NCI-H1417 (cell line): ENCODE measurements at regions not wholly inside any gene's neighbourhood (a gene's known extent, or its start where the extent isn't known, plus 50 kb on each side); places are given as distances from the start of the nearest gene placed in this dataset.
"Not testable (repeated sequence)": the region's sequence is repeated elsewhere in the genome, so short reads cannot be mapped to it uniquely, and the experiment has no call there.

Source experiments
- DNase-seq, 3 experiments: peaks; one replicate each; lab custom pipeline; 2025; lab: John Stamatoyannopoulos, UW

DNA sequence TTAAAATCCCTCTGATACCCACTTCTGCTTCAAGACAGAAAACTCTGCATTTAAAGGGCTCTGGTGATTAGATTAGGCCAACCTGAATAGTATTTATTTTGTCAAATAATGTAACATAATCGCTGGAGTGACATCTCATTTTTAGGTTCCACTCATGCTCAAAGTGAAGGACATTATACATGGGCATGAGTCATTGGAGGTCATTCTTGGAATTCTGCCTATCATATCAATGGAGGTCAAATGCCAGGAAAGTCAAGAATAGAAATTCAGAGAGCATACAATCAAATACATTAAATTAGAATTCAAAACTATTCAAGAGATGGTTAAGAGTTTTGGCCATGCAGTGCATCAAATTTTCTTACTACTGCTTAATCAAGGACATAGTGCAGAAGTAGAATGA lies 50.8 kb upstream of the PRSS1 start:
- DNase-seq, result no peak

DNA sequence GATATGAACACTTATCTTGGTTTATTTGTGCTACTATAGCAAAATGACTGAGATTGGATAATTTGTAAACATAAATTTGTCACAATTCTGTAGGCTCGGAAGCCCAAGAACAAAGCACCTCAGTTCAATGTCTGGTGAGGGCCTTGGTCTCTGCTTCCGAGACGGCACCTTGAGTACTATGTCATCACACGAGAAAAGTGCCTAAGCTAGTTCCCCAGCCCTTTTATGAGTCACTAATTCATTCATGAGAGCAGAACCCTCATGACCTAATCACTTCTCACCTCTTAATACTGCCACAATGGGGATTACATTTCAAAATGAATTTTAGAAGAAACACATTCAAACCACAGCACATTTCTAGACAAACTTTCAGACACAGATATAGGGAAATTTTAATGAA lies 52.0 kb upstream of the PRSS1 start:
- DNase-seq, result no peak

DNA sequence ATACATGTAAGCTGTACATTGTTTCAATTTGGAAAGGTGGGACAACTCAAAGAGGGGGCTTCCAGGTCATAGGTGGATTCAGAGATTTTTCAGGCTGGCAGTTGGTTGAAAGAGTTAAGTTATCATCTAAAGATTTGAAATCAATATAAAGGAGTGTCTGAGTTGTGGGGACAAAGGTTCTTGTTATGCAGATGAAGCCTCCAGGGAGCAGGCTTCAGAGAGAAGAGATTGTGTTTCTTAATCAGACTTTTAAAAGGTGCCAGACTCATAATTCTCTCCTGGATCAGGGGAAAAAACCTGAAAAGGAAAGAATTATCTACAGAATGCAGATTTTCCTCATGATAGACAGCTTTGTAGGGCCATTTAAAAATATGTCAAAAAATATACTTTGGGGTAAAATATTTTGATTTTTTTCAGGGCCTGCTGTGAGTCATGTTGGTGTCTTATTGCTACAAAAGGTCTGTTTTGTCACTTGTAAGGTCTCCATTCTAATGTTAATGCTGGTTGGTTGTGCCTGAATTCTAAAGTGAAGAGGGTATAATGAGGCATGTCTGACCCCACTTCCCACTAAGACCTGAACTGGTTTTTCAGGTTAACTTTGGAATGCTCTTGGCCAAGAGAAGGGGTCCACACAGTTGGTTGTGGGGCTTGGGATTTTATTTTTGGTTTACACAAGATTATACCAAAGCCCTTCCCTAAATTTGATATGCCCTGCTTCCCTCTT lies 52.7 kb upstream of the PRSS1 start:
- no peak for DNase-seq

DNA sequence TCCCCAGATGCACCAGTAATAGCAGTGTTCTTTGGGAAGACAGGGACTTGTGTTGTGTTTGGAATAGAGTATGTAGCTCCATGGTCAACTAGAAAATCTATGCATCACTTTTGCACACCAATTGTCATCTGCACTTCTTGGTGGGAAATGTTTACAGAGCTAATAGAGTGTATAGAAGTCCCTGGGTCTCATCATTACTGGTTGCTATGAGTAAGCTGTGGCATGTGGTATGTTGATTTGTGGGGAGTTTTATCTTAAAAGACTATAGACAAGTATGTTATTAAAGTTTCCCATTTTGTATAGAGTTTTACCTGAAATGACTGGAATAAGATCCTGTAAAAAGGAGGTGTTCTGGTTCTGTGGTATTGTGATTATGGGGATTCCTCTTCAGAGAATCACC lies 55.4 kb upstream of the PRSS1 start:
- DNase-seq, result no peak

DNA sequence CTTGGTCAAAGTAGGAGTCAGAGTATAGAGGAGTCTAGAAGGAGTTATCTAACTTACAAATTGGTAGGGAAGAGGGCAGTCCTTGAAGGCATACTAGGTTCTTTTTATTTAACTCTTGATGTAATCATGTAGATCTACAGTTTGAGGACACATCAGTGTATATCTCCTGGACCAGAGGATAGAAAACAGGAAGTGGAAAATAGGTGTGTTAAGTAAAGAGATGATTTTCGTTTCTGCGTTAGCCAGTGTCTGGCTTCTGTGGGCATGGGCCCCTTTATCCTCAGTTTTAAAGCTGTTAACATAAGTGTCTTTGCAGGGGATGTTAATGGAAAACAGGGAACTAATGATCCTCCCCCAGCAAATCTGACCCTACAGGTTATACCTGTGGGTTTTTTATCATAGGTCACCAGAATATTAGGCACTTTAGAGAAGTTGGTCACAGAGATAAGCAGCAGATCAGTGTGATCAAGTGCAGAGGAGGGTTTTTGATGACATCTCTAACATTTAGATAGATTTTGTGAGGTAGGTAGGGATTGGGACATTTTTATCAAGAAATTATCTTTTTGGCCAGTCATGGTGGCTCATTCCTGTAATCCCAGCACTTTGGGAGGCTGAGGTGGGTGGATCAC lies 58.6 kb upstream of the PRSS1 start:
- DNase-seq, result no peak

DNA sequence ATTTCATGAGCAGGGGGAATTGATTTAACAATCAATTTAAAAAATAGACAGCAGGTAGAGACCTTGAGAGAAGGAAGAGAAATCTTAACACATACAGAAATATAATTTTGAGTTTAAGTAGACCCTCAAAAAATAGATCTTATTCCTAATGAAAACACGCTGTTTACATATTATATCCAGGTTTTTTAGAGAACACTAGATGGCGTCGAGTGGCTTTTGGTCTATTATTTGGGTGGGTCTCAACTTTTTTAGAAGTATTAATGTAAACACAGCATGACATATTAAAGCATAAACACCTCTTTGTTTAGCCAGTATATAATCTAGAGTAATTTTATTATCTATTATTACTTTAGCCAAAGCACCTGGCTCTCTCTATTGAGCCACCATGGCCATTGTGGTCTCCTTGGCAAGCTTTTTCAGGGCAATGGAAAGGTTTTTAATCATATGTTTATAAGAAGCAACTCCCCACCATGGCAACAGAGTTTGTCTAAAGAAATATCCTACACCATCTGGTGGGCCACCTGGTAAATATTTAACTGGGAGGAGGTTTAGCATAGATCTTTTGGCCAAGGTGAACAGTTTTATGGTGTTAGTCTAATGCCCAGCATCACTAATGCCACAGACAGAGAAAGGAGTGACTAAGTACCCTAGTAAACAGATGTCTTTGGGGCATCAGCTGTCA lies 59.7 kb upstream of the PRSS1 start:
- peak in 2 of 3 experiments; percentile 4 to 47 for DNase-seq

DNA sequence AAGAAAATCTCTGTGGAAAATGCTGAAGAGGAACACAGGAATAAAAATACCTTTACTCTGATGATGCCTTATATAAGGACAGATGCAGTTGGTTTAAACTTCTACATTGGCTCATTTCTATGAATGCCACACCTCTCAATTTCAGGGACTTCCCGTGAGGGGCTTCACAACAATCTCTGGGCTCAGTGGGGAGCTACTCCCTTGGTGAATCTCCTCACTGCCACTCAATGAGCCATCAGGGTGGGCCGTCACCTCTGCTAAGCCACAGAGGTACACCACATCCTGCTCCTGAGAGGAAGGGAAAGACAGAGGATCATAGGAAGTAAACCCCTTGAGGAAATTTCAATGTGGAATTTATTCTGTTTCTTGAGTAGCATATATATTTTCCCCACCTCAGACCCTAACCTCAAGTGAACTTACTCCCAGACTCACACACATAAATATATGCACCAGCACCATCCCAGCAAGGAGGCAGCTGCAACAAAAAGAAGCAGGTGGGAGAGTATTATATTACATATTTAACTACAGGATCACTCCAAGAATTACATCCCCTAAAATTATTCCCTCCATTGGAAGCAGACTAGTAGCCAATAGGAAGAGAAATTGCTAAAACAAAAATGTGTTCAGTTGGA lies 63.3 kb upstream of the PRSS1 start:
- no peak for DNase-seq

DNA sequence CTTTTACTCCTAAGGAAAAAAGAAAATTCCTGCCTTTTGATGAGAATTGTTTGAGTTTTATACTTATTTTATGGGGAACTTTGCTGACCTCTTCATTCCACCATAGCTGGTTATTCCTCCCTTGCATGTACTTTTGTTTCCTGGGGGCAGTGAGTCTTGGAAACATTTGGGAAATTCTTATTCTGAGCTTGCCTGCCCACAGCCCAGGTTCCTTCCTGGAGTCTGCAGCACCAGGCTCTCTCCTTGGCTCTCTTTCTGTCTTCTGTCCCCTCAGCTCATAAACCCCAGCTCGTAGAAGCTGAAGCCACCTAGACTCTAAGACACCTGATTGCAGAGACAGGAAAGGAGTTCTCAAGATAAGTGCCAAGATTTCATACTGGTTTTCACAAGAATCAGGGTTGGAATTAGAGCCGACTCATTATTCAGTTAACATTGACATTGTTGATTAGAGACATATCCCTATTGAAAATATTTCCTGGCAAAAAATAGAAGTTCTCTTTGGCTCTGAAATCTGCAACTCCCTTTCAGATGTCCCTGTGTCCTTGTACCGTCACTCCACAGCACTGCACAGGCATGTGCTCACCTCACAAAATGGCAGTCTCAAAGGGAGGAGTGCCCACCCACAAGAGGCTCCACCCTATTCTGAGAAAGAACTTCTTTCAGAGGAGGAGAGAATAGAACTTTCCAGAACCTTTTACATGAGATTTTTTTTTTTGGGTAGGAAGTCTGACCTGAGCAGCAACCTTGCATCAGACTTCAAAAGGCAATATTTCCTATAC lies 67.8 kb upstream of the PRSS1 start:
- DNase-seq, result no peak

DNA sequence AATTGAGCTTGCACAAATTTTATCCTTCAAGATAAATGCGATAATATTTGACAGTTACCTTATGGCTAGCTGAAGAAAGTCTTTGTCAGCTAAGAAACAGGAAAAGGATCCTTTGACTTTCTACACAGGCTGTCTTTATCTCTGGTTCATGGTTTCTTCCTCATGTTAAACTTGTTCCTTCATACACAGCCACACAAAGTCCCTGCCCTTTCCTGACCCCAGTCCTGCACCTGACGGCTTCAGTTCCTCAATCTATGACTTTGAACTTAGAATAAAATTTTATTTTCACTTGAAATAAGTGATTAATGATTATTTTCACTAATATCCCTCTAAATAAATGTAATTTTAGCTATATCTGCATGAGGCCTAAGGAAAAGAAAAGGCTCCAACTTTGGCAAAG lies 77.8 kb upstream of the PRSS1 start:
- DNase-seq, result no peak

DNA sequence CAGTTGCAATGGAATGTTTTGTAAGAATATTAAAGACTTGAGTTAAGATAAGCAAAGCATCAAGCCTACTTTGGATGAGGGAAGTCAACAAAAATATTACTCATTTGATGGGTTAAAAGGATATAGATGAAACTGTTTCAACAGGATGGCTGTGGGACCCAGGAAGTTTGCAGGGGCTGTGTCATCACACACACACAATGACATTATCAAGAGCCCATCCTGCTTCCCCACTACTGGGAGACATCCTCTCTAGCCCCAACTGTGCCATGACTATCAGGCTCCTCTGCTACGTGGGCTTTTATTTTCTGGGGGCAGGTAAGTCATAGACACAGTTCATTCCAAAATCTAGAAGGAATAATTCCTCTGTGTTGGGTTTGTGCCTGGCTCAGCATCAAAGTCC lies 78.8 kb upstream of the PRSS1 start:
- DNase-seq, result no peak

DNA sequence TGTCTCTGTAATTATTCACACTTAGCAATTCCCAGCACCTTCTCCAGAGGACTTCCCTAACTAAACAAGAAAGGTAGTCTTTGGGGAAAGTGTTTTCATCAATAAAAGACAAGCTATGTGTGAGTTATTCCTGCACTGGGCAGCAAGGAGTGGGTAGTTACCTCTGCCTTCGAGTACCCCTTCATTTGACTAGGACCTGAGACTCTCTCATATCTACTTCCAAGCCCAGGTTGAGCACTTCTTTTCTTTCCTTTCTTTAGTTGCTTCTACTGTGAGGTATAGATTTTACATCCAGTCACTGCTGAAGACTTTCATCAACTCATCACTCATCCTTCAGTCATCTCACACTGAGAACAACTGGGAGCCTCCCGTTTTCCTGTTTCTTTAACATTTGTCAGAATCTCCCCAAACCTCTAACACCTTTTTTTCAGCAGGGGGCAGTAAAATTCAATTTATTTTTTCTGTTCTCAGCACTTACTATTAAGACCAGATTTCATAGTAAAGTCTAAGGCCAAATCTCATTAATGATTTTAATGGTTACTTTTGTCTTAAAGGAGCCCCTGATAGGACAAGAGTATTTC lies 80.1 kb upstream of the PRSS1 start:
- DNase-seq, result peak in 1 of 3 experiments; percentile 29

DNA sequence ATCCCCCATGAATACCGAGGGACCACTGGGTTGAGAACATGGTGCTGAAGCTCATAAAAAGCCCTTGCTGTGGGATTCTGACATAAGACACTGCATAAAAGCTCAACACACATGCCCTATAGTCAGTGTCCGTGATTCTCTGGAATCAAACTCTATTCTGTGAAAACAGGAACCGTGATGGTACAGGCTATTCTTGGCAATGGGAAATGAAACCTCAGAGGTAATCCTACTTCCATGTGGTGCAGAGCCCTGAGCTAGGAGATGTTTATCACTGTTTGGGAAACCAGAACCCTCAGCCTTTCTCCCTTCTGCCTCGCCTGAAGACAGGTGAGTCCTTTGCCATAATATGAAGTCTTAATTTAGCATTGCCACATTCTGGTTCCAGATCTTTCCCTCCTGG lies 80.8 kb upstream of the PRSS1 start:
- DNase-seq, result no peak

DNA sequence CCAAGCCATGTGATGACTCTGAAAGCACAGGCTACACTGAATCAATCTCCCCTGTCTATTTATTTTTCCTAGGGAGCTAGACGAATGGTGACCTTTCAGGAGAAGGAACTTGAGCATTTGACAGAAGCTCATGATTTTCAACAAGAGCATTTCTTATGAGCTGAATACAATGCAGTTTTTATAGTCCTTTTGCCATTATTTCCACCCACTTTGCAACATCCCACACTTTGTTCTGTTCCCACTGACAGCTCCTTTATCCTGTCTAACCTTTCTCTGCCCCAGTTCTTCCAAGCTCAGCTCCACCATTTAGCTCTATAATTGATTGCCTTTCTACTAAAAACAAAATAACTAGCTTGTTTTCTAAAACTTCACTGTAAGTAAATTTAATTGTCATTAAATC lies 91.9 kb upstream of the PRSS1 start:
- DNase-seq, result no peak

DNA sequence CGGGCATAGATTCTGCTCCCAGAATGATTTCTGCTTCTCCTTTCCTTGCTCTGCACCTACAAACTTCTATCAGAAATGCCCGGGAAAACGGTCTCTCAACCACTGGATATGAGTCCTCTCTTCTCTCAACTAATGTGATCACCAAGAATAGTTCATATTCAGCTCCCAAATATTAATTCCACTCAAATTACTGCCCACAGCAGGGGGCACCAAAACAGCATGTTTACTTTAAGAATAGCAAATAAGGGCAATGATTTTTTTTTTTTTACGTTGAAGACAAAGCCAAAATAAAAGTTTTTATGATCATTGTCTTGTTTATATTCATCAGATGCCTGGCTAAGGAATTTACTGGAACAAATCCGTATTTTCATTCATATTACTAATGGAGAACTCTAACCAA lies 94.9 kb upstream of the PRSS1 start:
- DNase-seq, result no peak

DNA sequence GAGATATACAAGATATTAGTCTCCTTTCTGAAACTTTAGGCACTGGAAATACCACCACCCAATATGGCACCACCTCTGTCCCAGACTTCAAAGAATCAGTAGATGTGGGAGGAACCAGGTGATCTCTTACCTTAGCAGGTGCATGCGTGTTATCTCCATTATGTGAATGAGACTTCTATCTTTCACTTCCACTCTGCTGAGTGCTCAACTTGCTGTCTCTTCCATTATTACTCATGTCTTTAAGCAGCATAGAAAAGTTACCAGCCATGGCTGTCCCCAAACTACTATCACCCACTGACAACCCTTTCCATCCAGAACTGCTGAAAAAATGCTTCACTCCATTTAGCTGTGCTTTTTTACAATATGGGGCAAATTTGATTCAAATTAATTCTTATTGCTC lies 101.5 kb upstream of the PRSS1 start:
- DNase-seq, result no peak

DNA sequence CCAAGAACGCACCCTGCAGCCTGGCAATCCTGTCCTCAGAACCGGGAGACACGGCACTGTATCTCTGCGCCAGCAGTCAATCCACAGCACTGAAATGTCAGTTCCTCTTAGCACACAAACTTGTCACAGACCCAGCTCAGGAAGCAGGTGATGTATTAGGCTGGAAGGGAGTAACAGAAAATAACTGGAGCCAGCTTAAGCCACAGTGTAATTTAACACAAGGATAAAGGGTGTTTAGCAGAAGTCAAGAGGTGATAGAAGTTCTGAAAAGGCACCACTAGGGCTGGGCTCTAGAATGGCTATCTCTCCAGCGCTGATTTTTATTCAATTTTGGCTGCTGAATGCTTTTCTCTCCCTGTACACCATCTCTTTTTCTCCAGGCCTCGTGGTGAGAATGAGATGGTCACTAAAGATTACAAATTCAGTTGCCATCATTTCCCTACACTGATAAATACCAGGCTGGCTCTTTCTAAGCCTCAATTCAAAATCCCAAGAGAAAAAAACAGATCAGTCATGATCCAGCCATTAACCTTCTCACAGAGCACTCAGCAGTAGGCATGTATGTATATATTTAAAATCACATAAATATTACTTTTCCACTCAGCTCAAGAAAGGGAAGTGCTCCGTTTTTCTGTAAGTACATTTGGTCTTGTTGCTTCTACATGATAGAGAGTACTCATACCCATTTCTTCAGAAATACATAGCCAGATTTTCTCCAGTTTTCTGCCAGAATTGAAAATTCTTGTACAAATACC lies 102.7 kb upstream of the PRSS1 start:
- DNase-seq, result no peak

DNA sequence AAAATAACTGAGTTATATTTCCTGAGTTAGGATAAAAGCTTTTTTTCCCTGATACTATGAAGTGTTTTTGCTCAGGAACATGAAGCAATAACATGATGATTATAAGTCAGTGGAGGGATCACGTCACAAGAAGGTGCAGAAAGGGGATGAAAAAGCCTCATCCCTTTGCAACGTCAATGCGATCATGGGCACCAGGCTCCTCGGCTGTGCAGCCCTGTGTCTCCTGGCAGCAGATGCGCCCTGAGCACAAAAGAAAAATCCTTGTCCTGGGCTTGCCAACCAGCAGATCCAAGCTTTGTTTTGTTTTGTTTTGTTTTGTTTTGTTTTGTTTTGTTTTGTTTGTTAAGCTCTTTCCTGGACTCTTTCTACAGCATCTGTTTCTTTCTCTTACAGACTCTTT lies 103.5 kb upstream of the PRSS1 start:
- DNase-seq, result peak in 1 of 3 experiments; percentile 13

DNA sequence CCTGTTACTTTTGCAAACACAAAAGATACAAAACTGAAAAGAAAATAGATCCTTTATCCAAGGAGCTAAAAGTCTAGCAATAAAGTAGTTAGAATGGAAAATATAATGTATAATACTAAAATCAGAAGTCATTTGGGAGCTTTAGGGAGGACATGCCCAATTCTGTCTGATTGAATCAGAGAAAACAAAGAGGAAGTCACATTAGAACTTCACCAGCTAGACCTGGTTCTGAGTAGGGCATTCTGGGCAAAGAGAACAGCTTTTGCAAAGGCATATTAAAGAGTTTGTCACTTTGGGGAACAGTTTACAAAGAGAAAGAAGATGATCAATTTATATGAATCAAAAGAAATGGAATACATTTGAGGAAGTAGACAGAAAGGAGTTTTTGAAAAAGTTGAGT lies 107.0 kb upstream of the PRSS1 start:
- DNase-seq, result no peak

DNA sequence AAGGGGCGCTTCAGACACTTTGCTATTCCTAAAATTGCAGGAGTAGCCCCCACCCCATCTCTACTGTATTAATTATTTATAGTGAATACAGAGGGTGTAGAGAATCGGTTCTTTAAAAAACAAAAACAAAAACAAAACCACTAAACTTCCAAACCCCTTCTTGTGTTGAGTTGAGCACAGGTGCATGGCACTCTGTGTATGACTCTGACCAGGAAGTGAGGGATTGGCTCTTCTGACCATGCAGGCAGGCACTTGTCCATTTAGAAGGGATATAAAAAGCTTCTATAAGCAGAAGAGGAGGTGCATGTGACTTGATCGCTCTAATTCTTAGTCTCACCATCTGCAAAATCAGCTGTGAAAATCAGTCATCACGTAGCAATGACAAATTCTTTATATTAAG lies 108.0 kb upstream of the PRSS1 start:
- DNase-seq, result not testable (repeated sequence)

DNA sequence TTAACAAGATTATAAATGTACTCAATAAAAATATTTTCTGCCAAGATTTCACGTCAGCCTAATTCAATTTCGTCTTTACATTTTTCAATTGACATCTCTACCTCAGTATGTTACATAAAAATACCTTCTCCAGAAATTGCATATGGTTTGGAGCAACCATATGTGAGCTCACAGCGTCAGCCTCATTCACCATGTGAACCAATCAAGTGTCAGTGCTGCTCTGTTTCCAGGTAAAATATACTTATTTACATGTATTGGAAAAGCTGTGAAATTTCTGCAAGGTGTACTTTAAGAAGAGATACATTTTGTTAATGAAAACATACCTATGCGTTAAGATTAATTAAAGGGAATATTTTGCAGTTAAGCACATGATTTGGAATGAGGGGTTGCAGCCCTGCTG lies 110.7 kb upstream of the PRSS1 start:
- no peak for DNase-seq

DNA sequence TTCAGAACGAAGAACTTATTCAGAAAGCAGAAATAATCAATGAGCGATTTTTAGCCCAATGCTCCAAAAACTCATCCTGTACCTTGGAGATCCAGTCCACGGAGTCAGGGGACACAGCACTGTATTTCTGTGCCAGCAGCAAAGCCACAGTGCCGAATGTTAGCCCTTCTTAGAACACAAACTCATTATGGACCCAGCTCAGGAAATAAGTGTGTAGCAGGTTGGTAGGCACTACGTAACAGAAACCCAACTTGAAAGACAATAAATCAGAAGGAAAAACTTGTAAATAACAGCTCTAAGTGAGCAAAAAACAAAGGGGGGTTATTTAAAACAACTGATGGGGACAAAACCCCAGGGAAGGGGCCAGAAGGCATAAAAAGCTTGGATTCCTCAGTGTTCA lies 112.0 kb upstream of the PRSS1 start:
- no peak for DNase-seq
